Colonic mucosa (tissue), 4 donors: ENCODE measurements at regions not wholly inside any gene's neighbourhood (a gene's known extent, or its start where the extent isn't known, plus 50 kb on each side); places are given as distances from the start of the nearest gene placed in this dataset.
"Not testable (repeated sequence)": the region's sequence is repeated elsewhere in the genome, so short reads cannot be mapped to it uniquely, and the experiment has no call there.

ENCODE experiments used
- DNase-seq: peaks from one replicate; pipeline ENCODE4 v3.0.0-alpha.2; 2020
- H3K27ac ChIP-seq: fragments of 200-600 bp; one replicate; pipeline ENCODE4 v1.8.0; 2021
- H3K27me3 ChIP-seq: fragments of 200-600 bp; one replicate; pipeline ENCODE4 v1.8.0; 2021
- H3K36me3 ChIP-seq: fragments of 200-600 bp; one replicate; pipeline ENCODE4 v1.8.0; 2021
- H3K4me1 ChIP-seq: fragments of 200-600 bp; one replicate; pipeline ENCODE4 v1.8.0; 2021; ENCODE audit warnings: mild to moderate bottlenecking
- H3K4me3 ChIP-seq: fragments of 200-600 bp; one replicate; pipeline ENCODE4 v1.8.0; 2021
- H3K9ac ChIP-seq, 2 donors: one replicate each; pipeline ENCODE4 v1.7.0; 2013; ENCODE audit warnings: control low read depth in 2 of 2, low read depth in 2 of 2, low read length in 2 of 2
- H3K9me3 ChIP-seq: fragments of 200-600 bp; one replicate; pipeline ENCODE4 v1.8.0; 2021
- intact Hi-C: fragments of 100-400 bp; cut with DNase I; formaldehyde crosslinking; loops from one replicate; pipeline ENCODE4 v1.14.1; 2022
- TF ChIP-seq, protein P1 (sequence below): fragments of 200-600 bp; IDR thresholded peaks from one replicate; pipeline ENCODE4 v1.8.0; 2022; ENCODE audit warnings: antibody characterized with exemption, mild to moderate bottlenecking
- donor health status: healthy.
- donor health status: DM: no; HTN: no; CAD: no.
- donor health status: DM: no; HTN: no; CAD: no.

DNA sequence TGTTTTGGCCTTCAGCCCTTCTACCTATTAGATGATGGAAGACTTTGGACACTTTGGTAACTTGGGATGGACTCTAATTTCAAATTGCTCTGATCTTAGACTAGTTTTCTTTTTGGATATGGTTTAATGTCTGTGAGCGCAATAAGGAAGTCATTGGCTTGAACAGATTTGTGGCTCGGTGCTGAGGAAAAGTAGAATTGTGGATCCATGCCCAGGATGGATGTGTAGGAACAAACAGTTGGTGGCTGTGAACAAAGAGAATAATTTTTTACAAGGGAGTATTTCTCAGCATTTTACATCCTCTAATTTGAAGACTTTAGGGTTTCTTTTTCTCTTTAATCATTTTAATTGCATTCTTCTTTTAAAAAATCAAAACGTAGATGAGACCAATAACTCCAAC, 327.1 kb downstream of the GLUD2 start:
- Histone ChIP-seq H3K4me3 (no peak overlapping the region), H3K27ac (no peak overlapping the region), H3K36me3 (no peaks in the 10 kb centered on the region), H3K27me3 (no peaks in the 10 kb centered on the region), H3K9me3 (no peaks in the 10 kb centered on the region), H3K9ac (no peak overlapping the region), H3K4me1 (no peaks in the 10 kb centered on the region)
- TF ChIP-seq, protein P1, sequence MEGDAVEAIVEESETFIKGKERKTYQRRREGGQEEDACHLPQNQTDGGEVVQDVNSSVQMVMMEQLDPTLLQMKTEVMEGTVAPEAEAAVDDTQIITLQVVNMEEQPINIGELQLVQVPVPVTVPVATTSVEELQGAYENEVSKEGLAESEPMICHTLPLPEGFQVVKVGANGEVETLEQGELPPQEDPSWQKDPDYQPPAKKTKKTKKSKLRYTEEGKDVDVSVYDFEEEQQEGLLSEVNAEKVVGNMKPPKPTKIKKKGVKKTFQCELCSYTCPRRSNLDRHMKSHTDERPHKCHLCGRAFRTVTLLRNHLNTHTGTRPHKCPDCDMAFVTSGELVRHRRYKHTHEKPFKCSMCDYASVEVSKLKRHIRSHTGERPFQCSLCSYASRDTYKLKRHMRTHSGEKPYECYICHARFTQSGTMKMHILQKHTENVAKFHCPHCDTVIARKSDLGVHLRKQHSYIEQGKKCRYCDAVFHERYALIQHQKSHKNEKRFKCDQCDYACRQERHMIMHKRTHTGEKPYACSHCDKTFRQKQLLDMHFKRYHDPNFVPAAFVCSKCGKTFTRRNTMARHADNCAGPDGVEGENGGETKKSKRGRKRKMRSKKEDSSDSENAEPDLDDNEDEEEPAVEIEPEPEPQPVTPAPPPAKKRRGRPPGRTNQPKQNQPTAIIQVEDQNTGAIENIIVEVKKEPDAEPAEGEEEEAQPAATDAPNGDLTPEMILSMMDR, result no peak
- intact Hi-C loops, result no loop called here
- DNase-seq, result no peak

DNA sequence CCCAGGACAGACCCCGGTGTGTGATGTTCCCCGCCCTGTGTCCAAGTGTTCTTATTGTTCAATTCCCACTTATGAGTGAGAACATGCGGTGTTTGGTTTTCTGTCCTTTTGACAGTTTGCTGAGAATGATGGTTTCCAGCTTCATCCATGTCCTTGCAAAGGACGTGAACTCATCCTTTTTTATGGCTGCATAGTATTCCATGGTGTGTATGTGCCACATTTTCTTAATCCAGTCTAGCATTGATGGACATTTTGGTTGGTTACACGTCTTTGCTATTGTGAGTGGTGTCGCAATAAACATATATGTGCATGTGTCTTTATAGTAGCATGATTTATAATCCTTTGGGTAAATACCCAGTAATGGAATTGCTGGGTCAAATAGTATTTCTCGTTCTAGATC, 334.5 kb downstream of the GLUD2 start:
- H3K4me3 ChIP-seq, H3K36me3 ChIP-seq, DNase-seq, H3K4me1 ChIP-seq, intact Hi-C loops, H3K9ac ChIP-seq, H3K27ac ChIP-seq, H3K9me3 ChIP-seq, H3K27me3 ChIP-seq: not testable (repeated sequence)

DNA sequence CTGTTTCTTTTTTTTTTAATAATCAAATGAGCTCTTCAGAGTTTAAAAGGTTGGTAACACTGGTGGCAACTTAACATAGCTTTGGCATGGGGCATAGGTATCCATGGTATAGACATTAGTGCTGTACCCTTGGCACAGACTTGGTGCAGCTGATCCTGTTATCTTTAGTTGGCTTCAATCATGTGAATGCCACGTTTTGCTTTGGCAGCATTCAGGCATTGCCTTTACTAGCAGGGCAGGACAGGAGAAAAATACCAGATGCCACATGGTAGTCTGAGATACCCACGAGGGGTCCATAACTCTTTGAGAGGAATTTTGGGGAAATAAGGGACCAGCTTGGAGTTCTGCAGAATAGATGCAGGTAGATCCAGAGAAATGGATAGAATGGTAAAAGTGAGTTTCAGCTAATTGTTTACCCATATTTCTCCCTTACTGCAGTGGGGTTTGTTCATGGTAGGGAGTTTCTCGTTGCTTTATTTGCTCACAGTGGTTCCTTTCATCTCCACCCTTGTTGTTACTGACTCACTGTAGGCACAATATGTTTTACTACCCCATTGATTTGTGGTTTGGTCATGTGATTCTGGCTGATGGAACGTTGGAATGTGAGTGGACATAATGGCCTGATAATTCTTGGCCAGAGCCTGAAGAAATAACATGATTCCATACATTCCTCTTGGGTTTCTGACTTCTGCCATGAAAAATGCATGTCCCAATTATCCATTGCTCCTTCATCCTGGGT, 342.7 kb downstream of the GLUD2 start:
- H3K27ac ChIP-seq, result no peak overlapping the region
- no peaks in the 10 kb centered on the region for H3K36me3 ChIP-seq
- no peaks in the 10 kb centered on the region for H3K4me1 ChIP-seq
- TF ChIP-seq, protein P1, result no peak
- DNase-seq, result peak; percentile 20
- no peak overlapping the region for H3K4me3 ChIP-seq
- no peak overlapping the region for H3K9ac ChIP-seq
- intact Hi-C loops, result no loop called here
- no peaks in the 10 kb centered on the region for H3K9me3 ChIP-seq
- H3K27me3 ChIP-seq, result no peaks in the 10 kb centered on the region

DNA sequence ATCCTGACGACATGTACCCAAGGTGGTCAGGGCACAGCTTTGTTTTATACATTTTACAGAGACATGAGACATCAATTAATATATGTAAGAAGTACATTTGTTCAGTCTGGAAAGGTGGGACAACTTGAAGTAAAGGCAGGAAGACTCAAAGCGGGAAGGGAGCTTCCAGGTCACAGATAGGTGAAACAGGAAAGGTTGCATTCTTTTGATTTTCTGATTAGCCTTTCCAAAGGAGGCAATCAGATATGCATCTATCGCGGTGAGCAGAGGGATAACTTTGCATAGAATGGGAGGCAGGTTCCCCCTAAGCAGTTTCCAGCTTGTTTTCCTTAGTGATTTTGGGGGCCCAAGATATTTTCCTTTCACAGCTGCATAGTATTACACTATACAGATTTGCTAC, 358.4 kb downstream of the GLUD2 start:
- intact Hi-C loops, result no loop called here
- no peaks in the 10 kb centered on the region for H3K36me3 ChIP-seq
- H3K27me3 ChIP-seq, result no peaks in the 10 kb centered on the region
- DNase-seq, result no peak
- no peaks in the 10 kb centered on the region for H3K4me1 ChIP-seq
- H3K9ac ChIP-seq, result no peak overlapping the region
- H3K27ac ChIP-seq, result no peak overlapping the region
- no peaks in the 10 kb centered on the region for H3K9me3 ChIP-seq
- TF ChIP-seq, protein P1, result no peak
- H3K4me3 ChIP-seq, result no peak overlapping the region

DNA sequence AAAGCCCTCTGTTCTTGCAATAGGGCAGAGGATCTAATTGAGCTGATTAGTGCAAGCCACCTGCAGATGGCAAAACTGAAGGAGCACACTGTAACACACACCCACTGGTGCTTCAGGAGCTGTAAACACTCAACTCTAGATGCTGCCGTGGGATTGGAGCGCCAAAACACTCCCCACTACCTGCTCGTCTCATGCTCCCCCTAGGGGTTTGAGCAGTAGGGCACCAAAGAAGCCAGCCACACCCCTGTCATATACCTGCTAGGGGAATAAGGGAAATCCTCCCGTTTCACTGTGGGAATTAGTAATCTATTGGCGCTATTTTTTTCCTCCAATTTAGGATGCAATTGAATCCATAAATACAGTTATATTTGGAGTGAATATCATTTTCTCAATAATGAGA, 360.2 kb downstream of the GLUD2 start:
- Histone ChIP-seq H3K9ac (no peak overlapping the region), H3K4me1 (no peaks in the 10 kb centered on the region), H3K9me3 (no peaks in the 10 kb centered on the region), H3K36me3 (no peaks in the 10 kb centered on the region), H3K27me3 (no peaks in the 10 kb centered on the region), H3K27ac (no peak overlapping the region), H3K4me3 (no peak overlapping the region)
- DNase-seq, result no peak
- TF ChIP-seq, protein P1, result no peak
- intact Hi-C loops, result no loop called here

DNA sequence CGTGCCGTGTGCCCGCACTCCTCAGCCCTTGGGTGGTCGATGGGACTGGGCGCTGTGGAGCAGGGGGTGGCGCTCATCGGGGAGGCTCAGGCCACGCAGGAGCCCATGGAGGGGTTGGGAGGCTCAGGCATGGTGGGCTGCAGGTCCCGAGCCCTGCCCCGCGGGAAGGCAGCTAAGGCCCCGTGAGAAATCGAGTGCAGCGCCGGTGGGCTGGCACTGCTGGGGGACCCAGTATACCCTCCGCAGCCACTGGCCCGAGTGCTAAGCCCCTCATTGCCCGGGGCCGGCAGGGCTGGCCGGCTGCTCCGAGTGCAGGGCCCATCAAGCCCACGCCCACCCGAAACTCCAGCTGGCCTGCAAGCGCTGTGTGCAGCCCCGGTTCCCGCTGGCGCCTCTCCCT, 384.1 kb downstream of the GLUD2 start:
- H3K27ac ChIP-seq, H3K4me3 ChIP-seq, H3K27me3 ChIP-seq, intact Hi-C loops, H3K36me3 ChIP-seq, H3K9ac ChIP-seq, H3K4me1 ChIP-seq, H3K9me3 ChIP-seq, DNase-seq: not testable (repeated sequence)
